H1 (cell line): ENCODE measurements at regions not wholly inside any gene's neighbourhood (a gene's known extent, or its start where the extent isn't known, plus 50 kb on each side); places are given as distances from the start of the nearest gene placed in this dataset.

Experiments used
- CTCF ChIA-PET: fragments of 300-600 bp; sonication (Branson Sonifier 250); formaldehyde crosslinking; loops from one replicate; lab custom pipeline; 2021; ENCODE audit not compliant: partially characterized antibody; lab: Charles Lee
- POLR2A ChIA-PET: fragments of 300-600 bp; sonication (Branson Sonifier 250); formaldehyde crosslinking; loops from one replicate; lab custom pipeline; 2021; ENCODE audit warnings: inconsistent platforms; ENCODE audit not compliant: partially characterized antibody; lab: Charles Lee
- DNase-seq, 2 experiments: peaks; one replicate each; pipeline versions ENCODE4 v3.0.0 to v3.0.0-alpha.2; 2010 to 2022; ENCODE audit warnings: low spot score in 2 of 2, low read depth in 1 of 2, mixed read lengths in 1 of 2
- FAIRE-seq: peaks from 2 replicates; lab custom pipeline; 2011; peaks lifted over from hg19 to GRCh38; lab: Jason Lieb, UNC
- H2AFZ ChIP-seq: 2 replicates; pipeline ENCODE4 v1.8.1; 2012; ENCODE audit warnings: low read length, inconsistent platforms
- H2AK5ac ChIP-seq: 2 replicates; pipeline ENCODE4 v1.6.1; 2013; ENCODE audit warnings: low read depth, low read length
- H2BK120ac ChIP-seq: replicated peaks from 2 replicates; pipeline ENCODE3; 2013; ENCODE audit warnings: low read depth, low read length, inconsistent platforms
- H2BK12ac ChIP-seq: 2 replicates; pipeline ENCODE4 v1.6.1; 2013; ENCODE audit warnings: low read depth, low read length
- H2BK15ac ChIP-seq: 2 replicates; pipeline ENCODE4 v1.6.1; 2013; ENCODE audit warnings: low read length
- H2BK20ac ChIP-seq: 2 replicates; pipeline ENCODE4 v1.6.1; 2013; ENCODE audit warnings: low read length
- H2BK5ac ChIP-seq: 2 replicates; pipeline ENCODE4 v1.6.1; 2013; ENCODE audit warnings: low read depth, low read length
- H3K14ac ChIP-seq: 2 replicates; pipeline ENCODE4 v1.6.1; 2013; ENCODE audit warnings: inconsistent platforms; ENCODE audit not compliant: insufficient read length
- H3K18ac ChIP-seq: 2 replicates; pipeline ENCODE4 v1.6.1; 2013; ENCODE audit warnings: low read length; ENCODE audit errors: extremely low read depth
- H3K23ac ChIP-seq: 2 replicates; pipeline ENCODE4 v1.6.1; 2013; ENCODE audit warnings: inconsistent platforms; ENCODE audit not compliant: insufficient read length
- H3K23me2 ChIP-seq: 2 replicates; pipeline ENCODE4 v1.6.1; 2013; ENCODE audit warnings: low read depth, low read length
- H3K27ac ChIP-seq: 2 replicates; pipeline ENCODE4 v1.6.1; 2011; ENCODE audit warnings: low read depth, low read length, inconsistent platforms
- H3K27me3 ChIP-seq, 4 experiments: replicated peaks in 1 of 4; 1 replicate in 1 of 4; 2 replicates in 3 of 4; pipeline versions ENCODE4 v1.6.1 to v1.8.1; 2011 to 2013; ENCODE audit warnings: low read length in 3 of 4, mild to moderate bottlenecking in 3 of 4, inconsistent platforms in 2 of 4, mixed read lengths in 2 of 4, moderate library complexity in 1 of 4; ENCODE audit not compliant: control insufficient read depth in 3 of 4, insufficient read depth in 3 of 4; ENCODE audit errors: extremely low read depth in 1 of 4
- H3K36me3 ChIP-seq, 4 experiments: 2 replicates each; pipeline versions ENCODE4 v1.6.1 to v1.8.1; 2011 to 2013; ENCODE audit warnings: mild to moderate bottlenecking in 4 of 4, low read length in 3 of 4, moderate library complexity in 2 of 4, control low read depth in 1 of 4, inconsistent platforms in 1 of 4; ENCODE audit not compliant: insufficient read depth in 4 of 4, control insufficient read depth in 2 of 4
- H3K4ac ChIP-seq: replicated peaks from 2 replicates; pipeline ENCODE3; 2013; ENCODE audit warnings: low read length, low read depth, mixed read lengths, inconsistent platforms; ENCODE audit not compliant: insufficient read length
- H3K4me1 ChIP-seq, 4 experiments: replicated peaks in 1 of 4; 1 replicate in 1 of 4; 2 replicates in 3 of 4; pipeline versions ENCODE4 v1.6.1 to v1.8.1; 2011 to 2013; ENCODE audit warnings: low read length in 3 of 4, inconsistent platforms in 2 of 4, mixed read lengths in 1 of 4; ENCODE audit not compliant: insufficient read depth in 4 of 4, control insufficient read depth in 3 of 4
- H3K4me2 ChIP-seq, 2 experiments: 2 replicates each; pipeline versions ENCODE4 v1.6.1 to v1.8.1; 2011 to 2013; ENCODE audit warnings: low read depth in 2 of 2, low read length in 2 of 2, control low read depth in 1 of 2, inconsistent platforms in 1 of 2, mild to moderate bottlenecking in 1 of 2; ENCODE audit not compliant: insufficient read depth in 1 of 2
- H3K4me3 ChIP-seq, 4 experiments: fragments of 200-600, 300-600 bp in 1 of 4; sonication (generic), shearing (Covaris generic), sonication (Bioruptor Twin) in 1 of 4; 2 replicates each; pipeline versions ENCODE4 v1.5.1 to v1.8.1; 2011 to 2016; ENCODE audit warnings: low read length in 4 of 4, low read depth in 3 of 4, control low read depth in 2 of 4, inconsistent platforms in 2 of 4, mild to moderate bottlenecking in 2 of 4, mixed read lengths in 1 of 4, moderate library complexity in 1 of 4; ENCODE audit not compliant: insufficient read depth in 2 of 4; ENCODE audit errors: extremely low read depth in 1 of 4
- H3K56ac ChIP-seq: replicated peaks from 2 replicates; pipeline ENCODE3; 2013; ENCODE audit warnings: low read depth, mild to moderate bottlenecking, mixed read lengths, low read length, inconsistent platforms; ENCODE audit not compliant: insufficient read length
- H3K79me1 ChIP-seq: 2 replicates; pipeline ENCODE4 v1.6.1; 2013; ENCODE audit warnings: low read depth, low read length, control low read depth
- H3K79me2 ChIP-seq, 2 experiments: 2 replicates each; pipeline versions ENCODE4 v1.6.1 to v1.8.1; 2012 to 2013; ENCODE audit warnings: low read length in 2 of 2, mild to moderate bottlenecking in 2 of 2, inconsistent platforms in 1 of 2; ENCODE audit not compliant: insufficient read depth in 2 of 2, control insufficient read depth in 1 of 2
- H3K9ac ChIP-seq, 4 experiments: replicated peaks in 1 of 4; 1 replicate in 1 of 4; 2 replicates in 3 of 4; pipeline versions ENCODE4 v1.6.1 to v1.8.1; 2011 to 2013; ENCODE audit warnings: low read depth in 3 of 4, low read length in 3 of 4, control low read depth in 2 of 4, mild to moderate bottlenecking in 2 of 4, moderate library complexity in 2 of 4, inconsistent platforms in 1 of 4; ENCODE audit errors: extremely low read depth in 1 of 4
- H3K9me3 ChIP-seq, 2 experiments: 2 replicates each; pipeline versions ENCODE4 v1.6.1 to v1.8.1; 2012 to 2013; ENCODE audit warnings: mild to moderate bottlenecking in 2 of 2, moderate library complexity in 2 of 2, control low read depth in 1 of 2, inconsistent platforms in 1 of 2, low read depth in 1 of 2, low read length in 1 of 2, mixed read lengths in 1 of 2; ENCODE audit not compliant: insufficient read depth in 2 of 2
- H4K20me1 ChIP-seq, 2 experiments: replicated peaks in 1 of 2; 2 replicates each; pipeline versions ENCODE3 to v1.8.1; 2011 to 2013; ENCODE audit warnings: inconsistent platforms in 2 of 2, low read length in 2 of 2, mild to moderate bottlenecking in 1 of 2; ENCODE audit not compliant: insufficient read depth in 2 of 2, control insufficient read depth in 1 of 2
- H4K5ac ChIP-seq: 2 replicates; pipeline ENCODE4 v1.6.1; 2013; ENCODE audit warnings: low read length, low read depth, mixed read lengths, inconsistent platforms; ENCODE audit not compliant: insufficient read length
- H4K8ac ChIP-seq: 2 replicates; pipeline ENCODE4 v1.8.0; 2013; ENCODE audit warnings: mild to moderate bottlenecking, moderate library complexity, low read length, inconsistent platforms; ENCODE audit not compliant: insufficient read depth; ENCODE audit errors: extremely low read depth
- H4K91ac ChIP-seq: replicated peaks from 2 replicates; pipeline ENCODE3; 2013; ENCODE audit warnings: low read length, mixed read lengths, inconsistent platforms; ENCODE audit not compliant: insufficient read length
- BCL11A ChIP-seq, 2 experiments: IDR thresholded peaks; one replicate each; pipeline ENCODE4 v1.6.1; 2011; ENCODE audit warnings: low read depth in 2 of 2, low read length in 2 of 2, mild to moderate bottlenecking in 2 of 2
- CHD1 ChIP-seq: IDR thresholded peaks from 2 replicates; pipeline ENCODE4 v1.6.1; 2012; ENCODE audit warnings: low read depth, low read length, improper control_type of control experiment
- KDM5A ChIP-seq: fragments of 200-600 bp; IDR thresholded peaks from 2 replicates; pipeline ENCODE4 v1.7.1; 2012; ENCODE audit warnings: mild to moderate bottlenecking, low read length, inconsistent platforms, mixed read lengths
- NRF1 ChIP-seq: IDR thresholded peaks from 2 replicates; pipeline ENCODE4 v1.6.1; 2011; ENCODE audit warnings: mild to moderate bottlenecking, low read depth, low read length, improper control_type of control experiment
- RNF2 ChIP-seq: fragments of 200-900, 300-1000 bp; sonication (generic); IDR thresholded peaks from 2 replicates; pipeline ENCODE4 v1.7.1; 2016; ENCODE audit warnings: borderline replicate concordance, low read depth, mild to moderate bottlenecking, antibody characterized with exemption, low read length; ENCODE audit not compliant: poor library complexity, severe bottlenecking; ENCODE audit errors: missing control alignments
- SUZ12 ChIP-seq: fragments of 200-600 bp; sonication (generic); IDR thresholded peaks from 2 replicates; pipeline ENCODE4 v1.6.1; 2012; ENCODE audit warnings: mild to moderate bottlenecking, inconsistent platforms, low read length, moderate library complexity, mixed read lengths
- WGBS, 2 experiments: shearing (Covaris generic) in 1 of 2; methylation state at CpG; one replicate each; pipeline versions ENCODE4 v1.1.6 to v1.1.7; 2013 to 2015; ENCODE audit warnings: low lambda C conversion rate in 2 of 2, mixed read lengths in 2 of 2, inconsistent platforms in 1 of 2, low coverage in 1 of 2, missing lambda C conversion rate in 1 of 2; ENCODE audit not compliant: insufficient replicate concordance in 2 of 2, insufficient coverage in 1 of 2, insufficient read length in 1 of 2; ENCODE audit errors: extremely low coverage in 1 of 2, missing lambda C conversion rate in 1 of 2; 5-methylcytosine and 5-hydroxymethylcytosine counted together
- TF ChIP-seq, protein P1 (sequence below): IDR thresholded peaks from 2 replicates; pipeline ENCODE4 v1.6.1; 2012; ENCODE audit warnings: inconsistent platforms
- TF ChIP-seq, protein P2 (sequence below): IDR thresholded peaks from 2 replicates; pipeline ENCODE4 v1.6.1; 2012; ENCODE audit warnings: low read length, inconsistent platforms

DNA sequence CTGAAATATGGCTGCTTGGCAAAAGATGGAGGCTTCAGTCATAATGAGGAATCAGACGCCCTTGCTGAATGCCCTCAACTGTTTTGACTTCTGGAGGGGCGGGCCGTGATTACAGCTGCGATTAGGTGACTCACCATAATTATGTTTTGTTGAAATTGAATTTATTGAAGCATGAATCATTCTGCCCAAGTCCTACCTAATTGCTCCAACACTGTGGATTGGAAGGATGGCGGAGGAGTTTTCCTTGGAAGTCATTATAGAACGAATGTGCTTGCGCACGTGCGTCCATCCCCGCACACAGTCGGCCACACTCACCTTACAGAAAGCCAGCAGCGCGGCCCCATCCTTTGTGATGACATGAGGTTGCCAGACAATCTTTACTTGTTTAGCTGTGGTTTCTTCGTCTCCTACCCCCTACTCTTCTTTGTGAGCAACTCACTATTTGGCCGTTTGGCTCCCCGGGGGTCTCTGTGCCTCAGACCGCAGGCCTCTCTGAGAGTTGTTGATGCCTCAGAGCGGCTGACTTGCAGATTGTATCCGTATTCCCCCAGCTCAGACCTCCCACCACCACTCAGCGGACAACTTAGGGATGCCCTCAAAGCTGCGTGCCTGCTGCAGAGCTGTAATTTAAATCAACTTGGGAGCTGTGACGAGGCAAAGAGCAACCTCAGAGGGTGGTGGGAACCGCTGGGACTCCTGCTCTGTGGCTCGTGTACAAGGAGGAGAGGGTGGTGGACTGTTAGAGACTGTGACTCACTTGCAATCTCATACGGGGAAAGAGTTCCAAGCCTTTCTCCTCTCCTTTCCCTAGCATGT, 513.4 kb downstream of the TNS1 start:
- no peak overlapping the region for H4K91ac ChIP-seq
- no peak overlapping the region for H2AK5ac ChIP-seq
- no peak overlapping the region for H3K23ac ChIP-seq
- H3K4me2 ChIP-seq, result no peak overlapping the region
- no peak overlapping the region for H2BK5ac ChIP-seq
- DNase-seq, result no peak
- no peaks in the 10 kb centered on the region for H3K79me1 ChIP-seq
- H4K8ac ChIP-seq, result peak overlapping the region; percentile 1; the same call in 1 of the 2 replicates
- no peaks in the 10 kb centered on the region for H3K9me3 ChIP-seq
- no peak overlapping the region for H3K14ac ChIP-seq
- H3K27me3 ChIP-seq, result no peaks in the 10 kb centered on the region
- no peak overlapping the region for H2BK120ac ChIP-seq
- H3K79me2 ChIP-seq, result no peaks in the 10 kb centered on the region
- no peak overlapping the region for H3K4me3 ChIP-seq
- H3K4ac ChIP-seq, result no peak overlapping the region
- CTCF ChIA-PET, result interaction anchor here (0.7 to 1.2 kb wide), 4 partner anchors 21 to 323 kb away, joined by 3 read pairs; no protein-coding TSS in a partner anchor
- H2AFZ ChIP-seq, result peak overlapping the region; percentile 46; the same call in 1 of the 2 replicates
- no peaks in the 10 kb centered on the region for H3K23me2 ChIP-seq
- no peak overlapping the region for H3K9ac ChIP-seq
- FAIRE-seq, result no peak
- no peak overlapping the region for H3K18ac ChIP-seq
- no peaks in the 10 kb centered on the region for H3K4me1 ChIP-seq
- H4K5ac ChIP-seq, result no peak overlapping the region
- H2BK15ac ChIP-seq, result no peak overlapping the region
- 83% methylated on average over 25 of the region's 25 CpGs; no CpG with 5 or more reads in 1 of the 2 experiments for WGBS, 2 experiments
- H3K56ac ChIP-seq, result no peak overlapping the region
- H4K20me1 ChIP-seq, result no peaks in the 10 kb centered on the region
- no peaks in the 10 kb centered on the region for H3K36me3 ChIP-seq
- H2BK20ac ChIP-seq, result no peak overlapping the region
- POLR2A ChIA-PET, result no interaction called here
- H2BK12ac ChIP-seq, result no peak overlapping the region
- no peak overlapping the region for H3K27ac ChIP-seq
- TF ChIP-seq CHD1, result no peak
- TF ChIP-seq, protein P1, sequence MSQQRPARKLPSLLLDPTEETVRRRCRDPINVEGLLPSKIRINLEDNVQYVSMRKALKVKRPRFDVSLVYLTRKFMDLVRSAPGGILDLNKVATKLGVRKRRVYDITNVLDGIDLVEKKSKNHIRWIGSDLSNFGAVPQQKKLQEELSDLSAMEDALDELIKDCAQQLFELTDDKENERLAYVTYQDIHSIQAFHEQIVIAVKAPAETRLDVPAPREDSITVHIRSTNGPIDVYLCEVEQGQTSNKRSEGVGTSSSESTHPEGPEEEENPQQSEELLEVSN, result no peak
- no peak for TF ChIP-seq RNF2
- TF ChIP-seq KDM5A, result no peak
- TF ChIP-seq, protein P2, sequence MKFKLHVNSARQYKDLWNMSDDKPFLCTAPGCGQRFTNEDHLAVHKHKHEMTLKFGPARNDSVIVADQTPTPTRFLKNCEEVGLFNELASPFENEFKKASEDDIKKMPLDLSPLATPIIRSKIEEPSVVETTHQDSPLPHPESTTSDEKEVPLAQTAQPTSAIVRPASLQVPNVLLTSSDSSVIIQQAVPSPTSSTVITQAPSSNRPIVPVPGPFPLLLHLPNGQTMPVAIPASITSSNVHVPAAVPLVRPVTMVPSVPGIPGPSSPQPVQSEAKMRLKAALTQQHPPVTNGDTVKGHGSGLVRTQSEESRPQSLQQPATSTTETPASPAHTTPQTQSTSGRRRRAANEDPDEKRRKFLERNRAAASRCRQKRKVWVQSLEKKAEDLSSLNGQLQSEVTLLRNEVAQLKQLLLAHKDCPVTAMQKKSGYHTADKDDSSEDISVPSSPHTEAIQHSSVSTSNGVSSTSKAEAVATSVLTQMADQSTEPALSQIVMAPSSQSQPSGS, result no peak
- no peak for TF ChIP-seq NRF1
- no peak for TF ChIP-seq BCL11A (IDR thresholded peaks at IDR 0.05; ENCODE audit: low read depth in 2 of 2, low read length in 2 of 2)
- TF ChIP-seq SUZ12, result no peak
